Brain microvascular endothelial cell (primary cell): ENCODE measurements at regions not wholly inside any gene's neighbourhood (a gene's known extent, or its start where the extent isn't known, plus 50 kb on each side); places are given as distances from the start of the nearest gene placed in this dataset.

Experiments used
- DNase-seq: peaks from one replicate; pipeline ENCODE4 v3.0.0-alpha.2; 2020
- H3K27ac ChIP-seq: fragments of 250-450 bp; sonication (Bioruptor Pico); 2 replicates; pipeline ENCODE4 v1.5.1; 2020; ENCODE audit warnings: mild to moderate bottlenecking, moderate library complexity
- H3K27me3 ChIP-seq: fragments of 250-450 bp; sonication (Bioruptor Pico); replicated peaks from 2 replicates; pipeline ENCODE4 v1.5.1; 2020; ENCODE audit warnings: mild to moderate bottlenecking
- H3K36me3 ChIP-seq: fragments of 250-450 bp; sonication (Bioruptor Pico); replicated peaks from 2 replicates; pipeline ENCODE4 v1.5.1; 2020; ENCODE audit warnings: mild to moderate bottlenecking
- H3K4me3 ChIP-seq: 2 replicates; pipeline ENCODE4 v1.5.1; 2011; ENCODE audit warnings: low read depth, mild to moderate bottlenecking, control low read depth, low read length, moderate library complexity
- in situ Hi-C: cut with HindIII; loops from 2 replicates; pipeline ENCODE4 v1.10.0; 2017; ENCODE audit warnings: low sequenced_read_pairs, low pct_ligation_motif_present
- TF ChIP-seq, protein P1 (sequence below): IDR thresholded peaks from 2 replicates; pipeline ENCODE4 v1.5.1; 2011; ENCODE audit warnings: low read depth, mild to moderate bottlenecking, moderate library complexity, low read length, control low read depth, inconsistent platforms; ENCODE audit errors: missing control alignments

DNA sequence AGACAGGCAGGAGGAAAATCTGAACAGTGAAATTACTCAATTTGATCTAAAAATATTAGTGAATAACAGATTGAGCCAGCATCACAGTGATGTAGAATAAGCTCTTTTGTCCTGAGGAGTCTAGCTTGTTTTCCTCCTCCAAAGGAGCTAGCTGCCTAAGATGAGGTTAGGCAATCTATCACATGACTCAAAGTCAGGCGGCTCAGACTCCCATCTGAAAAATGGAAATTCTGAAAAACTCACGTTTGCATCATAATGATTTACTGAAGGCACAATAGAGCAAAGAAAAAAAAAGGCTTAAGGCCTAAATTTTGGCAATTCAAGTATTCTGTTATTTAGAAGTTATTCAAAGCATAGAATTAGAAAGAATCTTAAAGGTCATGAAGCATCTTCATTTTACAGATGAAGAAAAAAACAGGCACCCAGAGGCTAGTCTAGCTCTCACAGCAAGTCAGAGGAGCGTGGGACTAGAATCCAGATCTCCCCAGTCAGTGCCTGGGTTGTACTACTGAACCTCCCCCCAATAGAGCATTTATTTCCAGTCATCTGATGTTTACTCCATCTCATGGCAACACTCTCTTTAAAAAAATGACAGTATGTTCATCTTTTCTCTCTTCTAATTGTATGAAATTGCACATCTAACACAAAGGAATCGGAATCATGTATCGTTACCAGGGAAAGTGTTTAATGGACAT lies 62.5 kb upstream of the ATF3 start:
- H3K27me3 ChIP-seq, result no peaks in the 10 kb centered on the region
- DNase-seq, result no peak
- no peaks in the 10 kb centered on the region for H3K36me3 ChIP-seq
- H3K4me3 ChIP-seq, result no peak overlapping the region
- in situ Hi-C loops, result no loop called here
- TF ChIP-seq, protein P1, sequence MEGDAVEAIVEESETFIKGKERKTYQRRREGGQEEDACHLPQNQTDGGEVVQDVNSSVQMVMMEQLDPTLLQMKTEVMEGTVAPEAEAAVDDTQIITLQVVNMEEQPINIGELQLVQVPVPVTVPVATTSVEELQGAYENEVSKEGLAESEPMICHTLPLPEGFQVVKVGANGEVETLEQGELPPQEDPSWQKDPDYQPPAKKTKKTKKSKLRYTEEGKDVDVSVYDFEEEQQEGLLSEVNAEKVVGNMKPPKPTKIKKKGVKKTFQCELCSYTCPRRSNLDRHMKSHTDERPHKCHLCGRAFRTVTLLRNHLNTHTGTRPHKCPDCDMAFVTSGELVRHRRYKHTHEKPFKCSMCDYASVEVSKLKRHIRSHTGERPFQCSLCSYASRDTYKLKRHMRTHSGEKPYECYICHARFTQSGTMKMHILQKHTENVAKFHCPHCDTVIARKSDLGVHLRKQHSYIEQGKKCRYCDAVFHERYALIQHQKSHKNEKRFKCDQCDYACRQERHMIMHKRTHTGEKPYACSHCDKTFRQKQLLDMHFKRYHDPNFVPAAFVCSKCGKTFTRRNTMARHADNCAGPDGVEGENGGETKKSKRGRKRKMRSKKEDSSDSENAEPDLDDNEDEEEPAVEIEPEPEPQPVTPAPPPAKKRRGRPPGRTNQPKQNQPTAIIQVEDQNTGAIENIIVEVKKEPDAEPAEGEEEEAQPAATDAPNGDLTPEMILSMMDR, result no peak
- no peak overlapping the region for H3K27ac ChIP-seq

DNA sequence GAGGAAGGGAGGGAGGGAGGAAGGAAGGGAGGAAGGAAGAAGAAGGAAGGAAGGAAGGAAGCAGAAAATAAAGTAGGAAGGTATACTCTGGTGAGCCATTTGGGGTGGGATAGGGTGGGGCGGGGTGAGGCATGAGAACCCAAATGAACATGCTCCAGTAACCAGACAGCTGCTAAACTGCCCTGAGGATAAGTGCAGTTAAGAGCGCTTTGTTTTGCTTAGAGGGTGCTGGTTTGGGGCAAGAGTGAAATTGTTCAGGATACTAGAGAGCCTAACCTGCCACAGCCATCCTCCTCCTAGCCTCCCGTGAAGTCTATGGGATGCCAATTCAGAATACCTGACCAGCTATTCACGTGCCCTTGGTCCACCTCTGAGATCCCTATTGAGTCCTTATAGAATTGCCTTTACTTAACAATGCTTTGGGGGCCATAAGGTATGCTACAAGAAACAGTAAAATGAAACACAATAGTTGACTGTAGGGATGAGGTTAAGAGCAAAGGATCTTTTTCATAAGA lies 59.0 kb upstream of the ATF3 start:
- Histone ChIP-seq H3K4me3 (no peak overlapping the region), H3K27ac (no peak overlapping the region), H3K27me3 (no peaks in the 10 kb centered on the region), H3K36me3 (no peaks in the 10 kb centered on the region)
- TF ChIP-seq, protein P1, result no peak
- in situ Hi-C loops, result no loop called here
- no peak for DNase-seq

DNA sequence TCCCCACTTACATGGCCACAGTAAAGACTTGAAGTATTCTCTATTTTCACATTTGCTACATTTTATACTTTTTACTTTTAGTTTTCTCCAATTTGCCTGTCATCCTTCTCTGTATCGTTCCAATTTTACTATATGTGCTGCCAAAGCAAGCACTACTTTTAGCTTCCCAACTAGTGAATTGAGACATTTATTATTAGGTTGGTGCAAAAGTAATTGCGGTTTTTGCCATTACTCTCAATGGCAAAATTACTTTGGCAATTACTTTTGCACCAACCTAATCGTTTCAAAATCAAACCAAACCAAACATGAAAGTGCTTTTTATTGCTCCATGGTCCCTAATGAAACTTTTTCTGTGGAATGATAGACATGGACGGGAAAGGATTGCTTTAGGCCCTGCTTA lies 56.6 kb upstream of the ATF3 start:
- Histone ChIP-seq H3K27me3 (no peaks in the 10 kb centered on the region), H3K36me3 (no peaks in the 10 kb centered on the region), H3K27ac (no peak overlapping the region), H3K4me3 (no peak overlapping the region)
- TF ChIP-seq, protein P1, result no peak
- DNase-seq, result no peak
- in situ Hi-C loops, result no loop called here

DNA sequence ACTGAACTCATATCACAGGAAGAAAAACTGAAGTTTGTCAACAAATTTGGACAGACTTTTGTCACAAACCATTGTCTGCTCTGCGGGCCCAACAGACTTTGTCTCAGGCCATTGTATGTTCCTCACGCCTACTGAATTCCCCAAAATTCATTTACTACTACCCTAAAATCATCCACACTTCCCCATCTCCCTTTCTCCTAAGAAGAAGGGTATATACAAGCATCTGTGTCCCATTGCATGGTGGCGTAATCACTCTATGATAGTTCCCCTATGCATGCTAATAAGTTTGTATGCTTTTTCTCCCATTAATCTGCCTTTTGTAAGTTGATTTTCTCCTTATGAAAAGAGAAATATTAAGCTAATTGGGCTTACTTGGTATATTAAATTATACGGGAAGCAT lies 54.9 kb upstream of the ATF3 start:
- no peaks in the 10 kb centered on the region for H3K36me3 ChIP-seq
- no peak overlapping the region for H3K4me3 ChIP-seq
- H3K27me3 ChIP-seq, result no peaks in the 10 kb centered on the region
- H3K27ac ChIP-seq, result no peak overlapping the region
- TF ChIP-seq, protein P1, result no peak
- in situ Hi-C loops, result no loop called here
- no peak for DNase-seq

DNA sequence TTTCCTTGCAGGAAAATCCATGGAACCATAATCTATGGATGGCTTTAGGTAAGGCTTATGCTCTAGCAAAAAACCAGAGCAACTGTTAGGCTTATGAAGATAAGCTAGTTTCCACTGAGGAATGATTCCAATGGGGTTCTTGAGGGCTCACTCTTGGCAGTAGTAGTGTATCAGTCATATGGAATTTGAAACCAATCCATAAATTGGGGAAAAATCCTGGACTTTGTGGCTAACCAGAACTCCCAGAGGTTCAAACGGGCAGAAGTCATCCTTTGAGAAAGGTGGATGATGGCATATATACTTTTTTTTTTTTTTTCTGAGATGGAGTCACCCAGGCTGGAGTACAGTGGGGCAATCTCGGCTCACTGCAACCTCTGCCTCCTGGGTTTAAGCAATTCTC lies 54.2 kb upstream of the ATF3 start:
- H3K27ac ChIP-seq, result no peak overlapping the region
- H3K36me3 ChIP-seq, result no peaks in the 10 kb centered on the region
- no peak for DNase-seq
- H3K27me3 ChIP-seq, result no peaks in the 10 kb centered on the region
- TF ChIP-seq, protein P1, result no peak
- in situ Hi-C loops, result no loop called here
- no peak overlapping the region for H3K4me3 ChIP-seq

DNA sequence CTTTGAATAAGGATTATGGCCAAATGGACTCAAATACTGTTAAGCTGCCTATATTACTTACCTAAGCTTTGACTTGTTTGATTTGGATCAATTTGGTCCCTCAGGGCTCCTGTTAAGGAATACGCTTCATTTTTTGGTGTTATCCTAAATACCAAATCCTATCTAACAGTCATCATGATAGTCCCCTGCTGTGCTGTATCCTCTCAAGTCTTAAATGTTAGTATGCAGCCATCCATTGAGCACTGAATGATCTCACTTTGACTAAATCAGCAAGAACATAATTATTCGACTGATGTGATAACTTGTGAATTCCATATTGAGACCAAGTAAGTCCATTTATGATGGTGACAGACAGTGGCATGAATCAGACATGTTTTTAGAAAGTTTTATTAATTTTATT lies 53.1 kb upstream of the ATF3 start:
- in situ Hi-C loops, result no loop called here
- no peaks in the 10 kb centered on the region for H3K36me3 ChIP-seq
- DNase-seq, result no peak
- H3K4me3 ChIP-seq, result no peak overlapping the region
- H3K27me3 ChIP-seq, result no peaks in the 10 kb centered on the region
- H3K27ac ChIP-seq, result no peak overlapping the region
- TF ChIP-seq, protein P1, result no peak
